ENCODE measurements at regions not wholly inside any gene's neighbourhood (a gene's known extent, or its start where the extent isn't known, plus 50 kb on each side); places are given as distances from the start of the nearest gene placed in this dataset.

DNA sequence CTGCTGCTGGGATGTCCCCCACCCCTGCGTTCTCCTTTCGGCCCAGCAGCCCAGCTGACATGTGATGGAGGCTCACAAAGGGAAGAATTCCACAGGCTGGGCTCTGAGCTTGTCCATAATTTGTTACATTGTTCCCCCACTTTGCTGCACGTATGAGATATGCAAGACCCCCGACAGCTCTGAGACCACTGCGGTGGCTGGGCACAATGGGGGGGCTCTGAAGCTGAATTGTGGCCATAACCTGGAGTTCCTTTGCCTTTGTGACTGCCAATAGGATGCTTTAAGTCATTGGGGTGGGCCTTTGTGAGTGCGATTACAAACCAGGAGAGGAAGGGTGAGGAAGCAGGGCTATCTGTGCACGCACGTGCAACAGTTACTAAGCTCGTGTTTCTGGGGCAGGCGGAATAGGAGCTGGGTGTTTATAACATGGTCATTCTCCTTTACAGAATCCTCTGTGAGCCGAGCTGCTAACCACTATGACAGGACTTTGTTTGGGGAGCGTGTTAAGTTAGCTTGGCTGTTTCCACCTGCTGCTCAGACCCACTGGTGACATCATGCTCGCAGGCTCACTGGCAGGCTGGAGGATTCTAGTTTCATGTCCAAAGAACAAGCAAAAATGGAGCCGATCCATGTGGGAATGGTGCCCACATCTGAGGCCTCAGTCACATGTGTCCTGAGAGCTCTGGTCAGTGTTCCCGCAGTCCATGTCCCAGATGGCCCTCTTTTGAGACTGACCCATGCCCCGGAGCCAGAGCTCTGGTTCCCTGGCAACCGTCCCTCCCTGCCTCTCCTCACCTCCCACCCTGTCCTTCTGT lies 208.3 kb upstream of the SALL1 start:
- DNase-seq = no peak

DNA sequence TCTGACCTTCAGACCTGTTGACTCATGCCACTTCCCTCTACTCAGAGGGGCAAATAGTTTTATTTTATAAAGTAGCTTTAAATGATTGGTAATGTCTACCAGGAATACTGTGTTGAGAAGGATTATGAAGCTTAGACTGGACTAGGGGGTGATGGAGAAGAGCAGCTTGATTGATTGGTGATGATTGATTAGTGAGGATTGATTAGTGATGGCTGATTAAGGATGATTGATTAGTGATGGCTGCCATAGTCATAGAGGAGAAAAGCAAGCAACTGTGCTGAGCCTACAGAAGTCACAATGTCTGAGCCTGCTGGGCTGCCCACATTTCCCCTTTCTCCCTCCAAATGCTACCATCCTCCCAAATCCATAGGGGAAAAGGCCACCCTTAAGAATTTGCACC lies 206.8 kb upstream of the SALL1 start:
- DNase-seq = no peak

DNA sequence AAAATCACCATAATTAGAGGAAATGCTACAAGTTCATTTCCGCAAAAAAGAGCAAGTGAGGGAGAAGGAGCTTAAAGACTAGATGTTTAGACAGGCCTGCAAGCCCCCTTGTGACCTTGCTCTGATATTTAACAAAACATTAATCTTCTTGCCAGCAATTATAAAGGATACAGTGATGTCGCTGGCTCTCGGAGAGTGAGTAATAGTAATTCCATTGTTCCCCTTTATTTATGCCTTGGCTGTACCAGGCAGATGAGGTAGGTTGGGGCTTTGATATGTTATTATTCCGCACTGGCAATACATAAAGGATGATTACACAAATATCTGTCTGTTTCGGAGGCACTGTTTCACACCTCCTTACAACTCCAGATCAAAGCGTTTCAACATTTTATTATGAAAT lies 204.8 kb upstream of the SALL1 start:
- no peak for DNase-seq

DNA sequence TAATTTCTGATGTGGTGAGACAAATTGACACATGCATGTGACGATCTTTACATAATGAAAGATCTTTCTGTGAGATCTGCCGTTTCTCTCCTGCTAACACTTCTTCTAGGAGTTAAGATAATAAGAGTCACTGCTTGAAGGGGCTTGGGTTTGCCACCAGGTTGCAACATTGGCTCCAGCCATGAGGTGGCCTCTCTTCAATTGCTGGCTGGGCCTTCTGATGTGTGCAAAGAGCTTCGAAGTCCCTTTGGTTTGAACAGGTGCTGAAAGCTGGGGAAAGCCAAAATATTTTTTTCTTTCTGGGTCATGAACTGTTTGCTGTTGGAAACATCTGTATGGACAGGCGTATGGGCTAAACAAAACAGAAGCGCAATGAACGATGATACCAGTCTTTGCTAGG lies 204.1 kb upstream of the SALL1 start:
- DNase-seq = peak; percentile 10

DNA sequence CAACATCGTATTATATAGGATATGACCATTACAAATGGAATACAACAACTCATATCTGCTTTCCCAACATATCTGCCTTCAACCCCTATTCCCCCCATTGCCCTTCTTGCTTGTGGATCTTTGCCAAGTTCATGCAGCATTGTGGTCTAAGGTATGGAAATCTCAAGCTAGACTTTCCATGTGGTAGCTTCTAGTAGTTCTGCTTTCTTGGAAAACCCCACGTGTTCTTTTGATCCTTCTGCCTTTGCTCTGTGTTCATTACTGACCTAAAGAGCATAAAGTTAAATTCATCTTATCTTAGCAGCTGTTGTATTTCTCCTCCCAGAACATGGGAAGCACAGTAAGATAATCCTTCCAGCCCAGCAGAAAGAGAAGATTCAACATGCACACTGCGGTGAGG lies 202.0 kb upstream of the SALL1 start:
- DNase-seq = no peak

DNA sequence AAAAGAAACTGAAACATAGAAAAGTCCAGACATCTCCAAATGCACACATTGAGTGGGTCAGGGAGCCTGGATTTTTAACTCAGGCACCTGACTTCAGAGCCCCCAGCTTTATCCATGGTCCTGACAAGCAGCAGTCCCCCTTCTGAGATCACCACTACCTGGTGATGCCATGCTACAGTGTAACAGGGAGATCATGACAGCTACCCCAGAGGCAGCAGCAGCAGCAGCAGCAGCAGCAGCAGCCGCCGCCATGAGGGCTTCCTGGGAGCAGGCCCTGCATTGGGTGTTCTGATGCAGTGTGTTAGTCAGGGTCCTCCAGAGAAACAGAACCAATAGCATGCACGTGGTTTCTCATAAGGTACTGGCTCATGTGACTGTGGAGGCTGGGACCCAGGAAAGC lies 198.6 kb upstream of the SALL1 start:
- DNase-seq = no peak

DNA sequence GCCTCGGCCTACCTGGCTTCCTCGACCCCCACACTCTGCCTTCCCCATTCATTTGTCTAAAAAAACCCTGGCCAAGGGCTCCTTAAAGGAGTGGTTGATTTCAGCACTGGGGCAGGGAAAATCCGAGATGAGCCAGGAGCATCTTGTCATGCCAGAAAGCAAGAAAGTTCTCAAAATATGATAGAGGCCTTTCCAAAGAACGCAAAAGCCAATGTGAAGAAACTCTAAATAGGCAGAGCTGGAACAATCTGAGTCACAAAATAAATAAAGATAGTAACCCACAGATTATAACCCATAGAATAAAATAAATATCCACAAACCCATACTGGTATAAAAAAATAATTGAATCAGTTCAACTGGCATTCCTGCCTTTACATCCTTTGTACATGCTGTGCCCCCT lies 192.3 kb upstream of the SALL1 start:
- DNase-seq = no peak

DNA sequence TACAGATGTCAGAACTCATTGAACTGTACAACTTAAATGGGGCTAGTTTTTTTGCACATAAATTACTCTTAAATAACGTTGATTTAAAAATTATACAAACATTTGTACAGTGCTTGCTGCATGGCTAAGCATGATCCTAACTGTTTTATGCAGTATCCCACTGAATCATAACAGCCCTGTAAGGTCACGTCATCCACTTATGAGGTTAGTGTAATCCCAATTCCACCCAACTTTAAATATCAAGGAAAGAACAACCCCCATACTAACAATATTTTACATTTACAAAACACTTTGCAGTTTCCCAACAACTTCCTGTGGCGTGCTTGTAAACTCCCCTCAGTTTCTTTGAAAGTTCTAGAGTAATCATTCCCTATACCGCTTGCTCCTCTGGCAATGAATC lies 190.1 kb upstream of the SALL1 start:
- no peak for DNase-seq

DNA sequence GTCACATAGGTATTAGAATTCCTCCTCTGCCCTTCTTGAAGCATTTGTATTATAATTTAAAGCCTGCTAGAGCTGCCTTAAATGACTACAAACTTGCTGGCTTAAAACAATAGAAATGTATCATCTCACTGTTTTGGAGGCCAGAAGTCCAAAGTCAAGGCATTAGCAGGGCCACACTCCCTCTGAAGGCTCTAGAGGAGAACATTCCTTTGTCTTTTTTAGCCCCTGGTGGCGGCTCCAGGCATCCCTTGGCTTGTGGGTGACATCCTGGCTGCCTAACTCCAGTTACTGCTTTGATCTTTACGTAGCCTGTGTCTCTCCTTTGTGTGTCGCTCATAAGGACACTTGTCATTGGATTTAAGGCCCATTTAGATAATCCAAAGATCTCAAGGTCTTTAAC lies 186.6 kb upstream of the SALL1 start:
- DNase-seq = no peak

DNA sequence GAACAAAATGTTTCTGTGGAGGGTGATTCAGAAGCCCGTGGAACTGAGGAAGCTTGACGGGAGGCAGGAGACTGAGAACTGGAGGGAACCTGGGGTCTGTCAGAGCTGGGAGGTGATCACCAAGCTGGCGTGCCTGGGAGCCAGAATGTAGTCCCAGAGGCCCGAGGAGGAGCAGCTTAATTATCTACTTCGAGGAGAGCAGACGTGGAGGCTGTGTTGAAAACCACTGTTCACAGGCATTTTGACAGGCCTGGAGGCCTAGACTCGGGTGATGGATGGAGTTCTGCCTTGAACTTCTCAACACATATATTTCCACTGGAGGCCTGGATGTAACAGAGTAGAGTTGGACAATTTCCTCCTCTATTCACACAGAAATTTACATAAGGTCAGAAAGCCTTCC lies 177.7 kb upstream of the SALL1 start:
- DNase-seq = no peak

DNA sequence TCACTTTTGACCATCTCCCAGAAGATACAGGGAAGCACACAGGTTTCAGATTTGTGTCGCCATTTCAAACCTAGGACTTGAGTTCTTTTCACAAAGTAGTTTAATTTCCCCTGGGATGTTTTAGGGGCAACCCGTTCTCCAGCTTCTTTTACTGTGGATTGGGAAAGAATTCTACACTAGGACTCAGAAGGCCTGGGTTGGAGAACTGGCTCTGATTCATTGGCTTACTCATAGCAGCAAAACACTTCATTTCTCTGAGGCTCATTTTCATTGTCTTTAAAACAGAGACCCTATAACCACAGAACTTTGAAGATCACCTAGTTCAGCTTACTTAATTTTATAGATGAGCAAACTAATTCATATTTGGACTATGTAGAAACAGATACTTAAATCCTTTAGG lies 175.9 kb upstream of the SALL1 start:
- DNase-seq = no peak

DNA sequence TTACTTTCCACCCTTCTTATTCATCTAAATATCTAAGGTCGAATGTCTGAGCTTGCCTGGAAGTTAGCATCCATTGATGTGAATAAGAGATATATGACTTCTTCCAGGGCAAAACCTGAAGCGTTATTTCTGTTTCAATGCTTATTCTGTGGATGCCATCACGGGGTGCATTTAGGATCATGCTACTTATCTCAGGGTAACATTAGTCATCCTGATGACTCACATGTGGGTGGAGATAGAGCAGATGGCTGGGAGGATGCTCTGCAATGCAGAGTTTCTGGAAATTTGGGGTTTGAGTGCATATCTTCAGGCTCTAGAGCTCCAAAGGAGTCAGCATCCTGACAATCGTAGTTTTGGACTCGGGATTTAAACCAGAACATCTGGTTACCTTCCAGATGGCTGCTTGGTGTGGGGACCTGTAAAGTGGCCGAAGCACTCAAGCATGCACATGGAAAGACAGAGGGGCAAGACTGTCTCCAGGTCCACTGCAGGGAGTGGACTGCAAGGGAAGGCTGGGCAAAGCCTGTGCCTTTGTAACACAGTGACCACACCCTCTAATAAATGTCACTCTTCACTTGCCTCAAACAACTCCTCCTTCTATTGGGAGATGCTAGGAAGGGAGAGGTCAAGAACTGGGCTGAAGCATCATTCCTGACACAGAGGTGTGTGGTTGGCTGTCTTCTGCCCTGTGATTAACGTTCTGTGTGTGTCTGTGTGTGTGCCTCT lies 175.2 kb upstream of the SALL1 start:
- DNase-seq = no peak

DNA sequence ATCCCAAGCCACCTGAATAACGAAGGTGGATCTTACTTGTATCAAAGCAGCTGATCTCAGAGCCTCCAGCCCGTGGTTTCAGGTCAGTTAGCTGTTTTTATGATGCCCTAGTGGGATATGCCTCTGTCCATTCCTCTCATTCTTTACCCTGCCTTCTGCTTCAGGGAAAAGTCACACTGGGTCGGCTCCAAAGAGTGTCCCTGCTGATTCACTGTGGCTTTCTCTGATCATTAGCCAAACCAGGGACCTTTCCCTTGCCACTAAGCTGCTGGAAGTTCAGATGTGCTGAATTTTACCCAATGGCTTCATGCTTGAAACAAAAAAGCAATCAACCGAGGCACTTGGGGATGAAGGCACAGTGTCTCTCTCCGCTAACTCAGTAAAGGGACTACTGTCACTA lies 170.2 kb upstream of the SALL1 start:
- no peak for DNase-seq

DNA sequence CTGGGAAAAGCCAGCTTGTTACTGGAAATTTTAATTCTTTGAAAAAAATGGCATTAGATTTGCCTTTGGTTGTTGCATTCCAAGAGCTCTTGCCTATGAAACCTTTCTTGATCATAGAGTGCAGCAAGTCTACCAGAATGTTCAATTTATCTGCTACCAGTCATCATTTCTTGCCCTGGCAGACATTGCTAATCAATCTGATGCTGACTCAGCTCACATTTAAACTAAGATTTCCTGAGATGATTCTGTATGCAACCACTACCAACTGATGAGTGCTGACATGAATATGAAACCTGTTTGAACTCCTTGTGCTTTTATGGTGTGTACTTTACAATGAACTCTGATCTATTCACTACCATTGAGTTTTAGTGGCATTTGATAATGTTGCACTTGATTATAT lies 166.5 kb upstream of the SALL1 start:
- DNase-seq = no peak

DNA sequence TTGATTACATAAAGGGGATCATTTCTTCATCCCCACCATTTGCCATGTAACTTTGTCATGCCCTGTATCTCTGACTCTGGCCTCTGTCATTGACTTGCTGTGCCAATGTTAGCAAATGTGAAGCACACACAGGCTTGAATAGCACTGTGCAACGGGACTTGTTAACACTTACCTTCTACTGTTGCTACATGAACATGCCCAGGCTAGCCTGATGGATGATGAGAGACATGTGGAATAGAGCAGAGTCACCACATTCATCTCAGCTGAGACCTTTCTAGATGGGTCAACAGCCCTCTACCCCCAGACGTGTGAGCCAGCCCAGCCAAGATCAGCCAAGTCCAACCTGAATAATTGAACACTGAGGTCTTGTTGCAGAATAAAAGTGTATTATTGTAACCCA lies 162.1 kb upstream of the SALL1 start:
- no peak for DNase-seq

DNA sequence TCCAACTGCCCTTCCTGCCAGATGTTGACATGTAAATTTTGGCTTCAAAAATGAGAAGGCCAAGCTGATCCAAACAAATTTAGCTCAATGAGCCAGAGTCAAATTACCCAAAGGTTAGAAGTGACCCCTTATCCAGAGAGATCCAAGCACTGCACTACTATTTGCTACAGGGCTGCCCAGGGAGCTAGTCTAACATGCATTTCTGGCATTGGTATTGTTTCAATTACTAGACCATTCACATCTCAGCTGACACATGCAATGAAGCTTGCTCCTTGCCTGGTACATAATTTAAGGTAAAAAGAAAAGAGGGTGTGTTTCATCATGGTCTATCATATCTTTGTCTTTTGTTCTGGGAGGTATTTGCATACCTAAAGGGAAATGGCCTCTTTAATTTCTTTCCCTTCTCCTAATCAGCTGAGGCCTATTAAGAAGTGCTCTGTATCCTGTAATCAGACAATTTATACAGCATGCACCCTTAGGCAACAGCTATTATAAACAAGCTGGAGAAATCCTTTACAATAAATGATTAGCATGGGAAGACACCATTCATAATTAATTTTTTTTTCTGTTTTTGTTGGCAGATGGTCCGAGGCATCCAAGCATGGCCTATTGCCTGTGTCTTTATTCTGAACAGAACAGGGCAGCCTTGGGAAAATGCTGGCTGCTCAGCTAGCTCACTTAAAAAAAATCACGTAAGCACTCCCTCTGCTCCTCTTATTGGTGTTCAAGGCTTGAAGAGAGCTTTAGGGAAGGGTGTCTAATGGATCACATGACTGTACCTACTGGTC lies 161.5 kb upstream of the SALL1 start:
- no peak for DNase-seq

DNA sequence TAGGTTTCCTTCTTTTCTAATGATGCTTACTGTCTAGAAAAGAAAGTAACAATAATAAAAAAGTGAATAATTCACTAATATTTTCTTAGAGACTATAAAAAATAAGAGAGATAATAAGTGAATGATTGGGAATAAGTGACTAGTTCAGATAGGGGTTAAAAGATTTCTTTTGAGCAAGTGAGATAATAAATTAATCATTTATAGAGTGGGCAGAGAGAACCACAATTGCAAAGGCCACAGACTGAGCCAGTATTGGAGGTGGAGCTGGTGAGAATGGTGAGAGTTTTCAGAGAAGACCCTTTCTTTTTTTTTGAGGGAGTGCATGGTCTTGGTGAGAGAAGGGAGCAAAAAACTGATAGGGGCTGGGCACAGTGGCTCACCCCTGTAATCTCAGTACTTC lies 159.1 kb upstream of the SALL1 start:
- no peak for DNase-seq

DNA sequence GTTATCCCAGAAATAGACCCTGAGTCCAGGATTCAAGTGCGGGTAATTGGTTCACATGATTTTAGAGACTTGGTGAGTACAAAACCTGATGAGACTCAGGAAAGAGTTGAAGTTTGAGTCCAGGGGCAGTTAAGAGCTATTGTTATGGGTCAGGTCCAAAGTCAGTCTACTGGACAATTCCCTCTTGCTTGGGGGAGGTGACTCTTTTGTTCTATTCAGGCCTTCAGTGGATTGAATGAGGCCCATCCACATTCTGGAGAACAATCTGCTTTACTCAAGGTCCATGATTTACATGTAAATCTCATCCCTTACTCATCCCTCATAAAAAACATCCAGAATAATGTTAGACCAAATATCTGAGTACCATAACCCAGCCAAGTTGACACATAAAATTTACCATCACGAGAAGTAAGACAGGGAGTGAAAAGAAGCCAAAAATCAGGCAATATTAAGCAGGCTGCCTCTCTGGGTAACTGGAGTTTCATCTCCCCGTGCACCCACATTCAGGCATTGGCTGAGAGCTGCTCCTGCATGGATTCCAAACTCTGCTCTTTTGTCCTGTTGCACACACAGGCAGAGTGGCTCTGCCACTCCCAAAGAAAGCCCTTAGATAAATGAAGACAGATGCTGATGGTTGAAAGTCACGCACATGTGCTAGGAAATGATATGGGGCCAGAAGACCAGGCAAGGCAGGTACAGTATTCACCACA lies 156.0 kb upstream of the SALL1 start:
- DNase-seq = no peak

DNA sequence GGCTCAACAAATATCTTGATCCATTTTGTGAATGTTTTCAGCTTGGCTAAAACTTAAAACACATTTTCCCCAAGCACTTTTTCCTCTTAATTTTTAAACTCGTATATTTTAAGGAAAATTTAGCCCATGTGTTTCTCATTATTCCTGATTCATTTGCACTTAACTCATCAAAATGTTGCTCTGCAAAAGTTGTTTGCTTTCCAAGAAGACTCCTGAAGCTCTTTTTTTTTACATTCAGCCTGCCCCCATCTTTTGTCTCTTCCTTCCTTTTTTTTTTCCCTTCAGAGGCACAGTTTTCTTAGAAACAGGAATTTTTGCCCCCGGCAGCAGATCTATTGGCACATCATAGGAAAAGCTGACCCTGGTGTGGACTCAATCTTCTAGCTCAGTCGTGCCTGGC lies 155.0 kb upstream of the SALL1 start:
- DNase-seq = no peak

DNA sequence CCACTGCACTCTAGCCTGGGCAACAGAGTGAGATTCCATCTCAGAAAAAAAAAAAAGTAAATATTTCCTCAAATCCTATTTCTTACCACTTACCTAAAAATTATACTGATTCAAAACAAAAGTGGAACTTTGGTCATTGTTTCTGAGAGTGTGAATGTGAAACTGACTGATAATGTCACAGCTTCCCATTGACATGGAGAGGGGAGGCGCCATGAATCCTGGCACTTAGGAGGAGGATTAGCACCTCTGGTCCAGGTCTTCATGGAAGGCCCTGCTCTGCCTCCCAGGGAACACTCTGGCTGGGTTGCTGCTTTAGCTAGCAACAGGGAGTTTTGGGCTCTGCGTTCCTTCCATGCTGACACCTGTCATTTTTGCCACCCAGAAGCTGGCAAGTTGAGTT lies 154.3 kb upstream of the SALL1 start:
- DNase-seq = no peak

DNA sequence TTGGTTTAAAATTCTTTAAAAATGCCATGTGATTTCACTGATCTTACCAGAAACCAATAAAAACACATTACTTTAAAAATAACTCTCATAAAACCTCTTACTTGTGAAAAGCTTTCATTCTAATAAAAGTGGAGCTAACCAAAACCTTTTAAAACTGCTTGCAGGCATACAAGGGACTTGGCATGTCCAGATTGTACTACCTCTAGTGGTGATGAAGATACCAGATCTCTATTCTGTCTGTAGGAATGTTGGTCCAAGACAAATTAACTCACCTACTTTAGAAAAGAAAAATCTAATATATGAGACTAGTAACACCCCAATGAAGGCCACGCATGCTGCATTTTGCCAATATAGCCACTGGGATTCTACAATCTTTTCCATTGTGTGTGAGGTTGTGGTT lies 151.0 kb upstream of the SALL1 start:
- no peak for DNase-seq

DNA sequence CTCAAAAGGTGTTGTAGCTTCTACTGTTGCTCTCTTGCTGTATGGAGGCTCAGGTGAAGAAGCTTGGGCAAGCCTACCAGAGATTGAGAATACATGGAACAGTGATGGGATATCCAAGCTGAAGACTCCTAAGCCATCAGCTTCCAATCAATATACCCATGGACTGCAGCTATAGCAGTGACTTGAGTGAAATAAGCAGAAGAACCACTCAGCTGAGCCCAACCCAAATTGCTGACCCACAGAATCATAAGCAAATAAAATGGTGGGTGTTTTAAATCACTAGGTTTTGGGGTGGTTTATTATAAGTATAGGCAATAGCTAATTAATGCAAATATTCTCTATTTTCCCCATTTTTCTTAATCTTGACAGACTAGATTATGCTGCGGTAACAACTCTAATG lies 147.7 kb upstream of the SALL1 start:
- DNase-seq = no peak
